Omental fat pad (tissue), 3 donors: ENCODE measurements at regions not wholly inside any gene's neighbourhood (a gene's known extent, or its start where the extent isn't known, plus 50 kb on each side); places are given as distances from the start of the nearest gene placed in this dataset.
A peak's percentile ranks its signal among the peaks of the same experiment; 100 is the strongest.
"Not testable (repeated sequence)": the region's sequence is repeated elsewhere in the genome, so short reads cannot be mapped to it uniquely, and the experiment has no call there.

Source experiments
- ATAC-seq: fragments of 150-250 bp; one replicate; pipeline ENCODE4 v1.9.1; 2016; ENCODE audit warnings: mild to moderate bottlenecking, moderate library complexity; ENCODE audit not compliant: low FRiP score
- DNase-seq: peaks from one replicate; pipeline ENCODE4 v3.0.0-alpha.2; 2019; ENCODE audit warnings: low spot score
- TF ChIP-seq, protein P1 (sequence below), 3 donors: fragments of 450-650 bp; IDR thresholded peaks; one replicate each; pipeline ENCODE4 v1.5.1; 2016 to 2017; ENCODE audit warnings: antibody characterized with exemption in 3 of 3, mild to moderate bottlenecking in 3 of 3, moderate library complexity in 2 of 3

DNA sequence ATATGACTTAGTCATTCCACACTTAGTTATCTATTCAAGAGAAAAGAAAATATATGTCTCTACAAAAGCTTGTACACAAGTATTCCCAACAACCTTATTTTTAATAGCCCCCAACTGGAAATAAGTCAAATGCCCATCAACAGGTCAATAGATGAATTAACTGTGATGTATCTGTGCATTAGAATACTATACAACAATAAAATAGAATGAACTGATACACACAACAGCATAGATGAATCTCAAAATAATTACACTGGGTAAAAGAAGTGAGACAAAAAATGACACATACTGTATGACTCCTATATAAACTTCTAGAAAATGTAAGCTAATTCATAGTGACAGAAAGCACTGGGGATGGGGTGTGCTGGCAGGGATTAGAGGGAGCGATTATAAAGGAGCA, 354.1 kb upstream of the DIPK2B start:
- no peak for DNase-seq
- ATAC-seq: no peak
- TF ChIP-seq, protein P1, sequence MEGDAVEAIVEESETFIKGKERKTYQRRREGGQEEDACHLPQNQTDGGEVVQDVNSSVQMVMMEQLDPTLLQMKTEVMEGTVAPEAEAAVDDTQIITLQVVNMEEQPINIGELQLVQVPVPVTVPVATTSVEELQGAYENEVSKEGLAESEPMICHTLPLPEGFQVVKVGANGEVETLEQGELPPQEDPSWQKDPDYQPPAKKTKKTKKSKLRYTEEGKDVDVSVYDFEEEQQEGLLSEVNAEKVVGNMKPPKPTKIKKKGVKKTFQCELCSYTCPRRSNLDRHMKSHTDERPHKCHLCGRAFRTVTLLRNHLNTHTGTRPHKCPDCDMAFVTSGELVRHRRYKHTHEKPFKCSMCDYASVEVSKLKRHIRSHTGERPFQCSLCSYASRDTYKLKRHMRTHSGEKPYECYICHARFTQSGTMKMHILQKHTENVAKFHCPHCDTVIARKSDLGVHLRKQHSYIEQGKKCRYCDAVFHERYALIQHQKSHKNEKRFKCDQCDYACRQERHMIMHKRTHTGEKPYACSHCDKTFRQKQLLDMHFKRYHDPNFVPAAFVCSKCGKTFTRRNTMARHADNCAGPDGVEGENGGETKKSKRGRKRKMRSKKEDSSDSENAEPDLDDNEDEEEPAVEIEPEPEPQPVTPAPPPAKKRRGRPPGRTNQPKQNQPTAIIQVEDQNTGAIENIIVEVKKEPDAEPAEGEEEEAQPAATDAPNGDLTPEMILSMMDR (IDR thresholded peaks at IDR 0.05): no peak

DNA sequence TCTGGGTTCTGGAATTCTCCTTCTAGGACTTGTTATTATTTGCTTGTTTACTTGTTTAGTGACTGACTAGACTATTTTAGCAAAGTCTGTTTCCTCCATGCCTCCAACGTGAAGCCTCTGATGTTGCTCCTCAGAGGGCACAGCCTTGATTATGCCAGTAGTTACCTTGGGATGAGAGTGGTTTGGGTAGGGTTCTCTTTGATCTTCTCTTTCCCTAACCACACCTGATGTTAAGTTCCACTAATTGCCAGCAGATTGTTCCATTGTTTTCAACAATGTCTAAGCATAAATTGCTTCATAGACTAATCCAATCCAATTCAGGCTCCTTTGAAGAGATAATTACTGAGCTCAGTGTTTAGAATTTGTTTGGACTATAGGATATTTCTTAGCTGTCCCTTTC, 352.7 kb upstream of the DIPK2B start:
- DNase-seq: no peak
- no peak for ATAC-seq
- TF ChIP-seq, protein P1 (IDR thresholded peaks at IDR 0.05): no peak

GRCh38 chrX:45546697-45547096, 346.0 kb upstream of the DIPK2B start:
- DNase-seq, ATAC-seq: not testable (repeated sequence)

GRCh38 chrX:45540181-45540580, 339.5 kb upstream of the DIPK2B start:
- ATAC-seq: no peak

GRCh38 chrX:45537936-45538335, 337.3 kb upstream of the DIPK2B start:
- ATAC-seq (no peak), DNase-seq (no peak)
- TF ChIP-seq, protein P1 (IDR thresholded peaks at IDR 0.05): no peak

More at GRCh38 chrX:45540181-45540580, 339.5 kb upstream of the DIPK2B start:
- DNase-seq: no peak
- TF ChIP-seq, protein P1 (IDR thresholded peaks at IDR 0.05): no peak

DNA sequence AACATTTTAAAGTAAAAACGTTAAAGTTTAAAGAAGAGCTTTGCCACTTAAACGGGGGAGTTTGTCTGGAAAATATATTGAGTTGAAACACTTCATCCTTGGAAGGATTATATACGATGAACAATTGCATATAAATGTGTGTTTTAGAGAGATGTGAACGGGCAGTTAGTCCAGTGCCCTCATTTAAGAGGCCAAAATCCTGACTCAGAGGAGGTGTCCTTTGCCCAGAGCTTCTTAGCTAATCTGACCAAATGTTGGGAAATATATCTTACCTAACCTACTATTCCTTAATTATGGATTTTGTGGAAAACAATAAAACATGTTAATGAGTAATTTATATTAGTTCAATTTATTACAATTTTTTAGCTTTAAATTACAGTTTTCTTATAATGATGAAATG, 327.2 kb upstream of the DIPK2B start:
- TF ChIP-seq, protein P1 (IDR thresholded peaks at IDR 0.05): no peak
- ATAC-seq (peak; percentile 57), DNase-seq (no peak)

- no peak for ATAC-seq
These were observed 324.1 kb upstream of the DIPK2B start for GRCh38 chrX:45524805-45525204.

More at GRCh38 chrX:45524805-45525204, 324.1 kb upstream of the DIPK2B start:
- TF ChIP-seq, protein P1 (IDR thresholded peaks at IDR 0.05): no peak
- no peak for DNase-seq
